ENCODE measurements at regions not wholly inside any gene's neighbourhood (a gene's known extent, or its start where the extent isn't known, plus 50 kb on each side); places are given as distances from the start of the nearest gene placed in this dataset.

- Histone ChIP-seq H3K9ac (no peak overlapping the region), H3K27me3 (ENCODE audit: control insufficient read depth, insufficient read depth, low read length) (no peaks in the 10 kb centered on the region), H3K9me3 (ENCODE audit: control insufficient read depth, low read length) (no peaks in the 10 kb centered on the region), H3K4me2 (ENCODE audit: low read length) (no peak overlapping the region), H3K4me3 (ENCODE audit: low read depth, low read length) (no peak overlapping the region), H3K79me2 (no peaks in the 10 kb centered on the region), H3K36me3 (ENCODE audit: control insufficient read depth, insufficient read depth, low read length) (no peaks in the 10 kb centered on the region), H3K27ac (no peak overlapping the region), H2AFZ (no peak overlapping the region), H3K4me1 (no peaks in the 10 kb centered on the region)
- TF ChIP-seq CTCF (IDR thresholded peaks at IDR 0.05) = no peak
These were observed 424.8 kb upstream of the TPM1 start for GRCh38 chr15:62617741-62618140.

DNA sequence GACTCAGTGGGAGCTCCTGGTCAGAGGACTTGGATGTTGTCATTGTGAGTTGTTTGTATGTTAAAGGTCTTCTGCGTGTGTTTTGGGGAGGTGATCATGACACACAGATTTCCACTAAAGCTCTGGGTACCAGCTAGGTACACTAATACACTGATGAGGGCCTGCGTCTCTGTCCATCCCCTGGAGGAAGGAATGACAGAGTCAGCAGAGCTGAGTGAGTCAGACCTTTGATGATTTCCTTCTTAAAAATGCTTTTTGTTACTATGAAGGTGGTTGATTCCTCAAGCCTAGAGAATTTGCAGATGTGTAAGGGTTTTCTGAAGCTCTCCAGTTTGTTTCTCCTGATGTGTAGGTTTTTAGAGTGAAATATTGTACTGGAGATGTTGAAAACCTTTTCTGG is 424.1 kb upstream of the TPM1 start:
- no peaks in the 10 kb centered on the region for H3K79me2 ChIP-seq
- H3K9me3 ChIP-seq (ENCODE audit: control insufficient read depth, low read length) = no peaks in the 10 kb centered on the region
- H3K4me2 ChIP-seq (ENCODE audit: low read length) = no peak overlapping the region
- H3K9ac ChIP-seq = no peak overlapping the region
- H3K36me3 ChIP-seq (ENCODE audit: control insufficient read depth, insufficient read depth, low read length) = no peaks in the 10 kb centered on the region
- no peaks in the 10 kb centered on the region for H3K4me1 ChIP-seq
- no peak overlapping the region for H2AFZ ChIP-seq
- TF ChIP-seq CTCF (IDR thresholded peaks at IDR 0.05) = no peak
- no peak overlapping the region for H3K4me3 ChIP-seq (ENCODE audit: low read depth, low read length)
- no peaks in the 10 kb centered on the region for H3K27me3 ChIP-seq (ENCODE audit: control insufficient read depth, insufficient read depth, low read length)
- H3K27ac ChIP-seq = no peak overlapping the region

GRCh38 chr15:62618846-62619504 is 423.6 kb upstream of the TPM1 start:
- no peak overlapping the region for H3K9ac ChIP-seq
- no peaks in the 10 kb centered on the region for H3K4me1 ChIP-seq
- H3K27me3 ChIP-seq (ENCODE audit: control insufficient read depth, insufficient read depth, low read length) = no peaks in the 10 kb centered on the region
- no peak overlapping the region for H2AFZ ChIP-seq
- H3K36me3 ChIP-seq (ENCODE audit: control insufficient read depth, insufficient read depth, low read length) = no peaks in the 10 kb centered on the region
- H3K4me3 ChIP-seq (ENCODE audit: low read depth, low read length) = no peak overlapping the region
- H3K79me2 ChIP-seq = no peaks in the 10 kb centered on the region
- no peak overlapping the region for H3K4me2 ChIP-seq (ENCODE audit: low read length)
- no peak overlapping the region for H3K27ac ChIP-seq
- H3K9me3 ChIP-seq (ENCODE audit: control insufficient read depth, low read length) = no peaks in the 10 kb centered on the region
- no peak for TF ChIP-seq CTCF (IDR thresholded peaks at IDR 0.05)

DNA sequence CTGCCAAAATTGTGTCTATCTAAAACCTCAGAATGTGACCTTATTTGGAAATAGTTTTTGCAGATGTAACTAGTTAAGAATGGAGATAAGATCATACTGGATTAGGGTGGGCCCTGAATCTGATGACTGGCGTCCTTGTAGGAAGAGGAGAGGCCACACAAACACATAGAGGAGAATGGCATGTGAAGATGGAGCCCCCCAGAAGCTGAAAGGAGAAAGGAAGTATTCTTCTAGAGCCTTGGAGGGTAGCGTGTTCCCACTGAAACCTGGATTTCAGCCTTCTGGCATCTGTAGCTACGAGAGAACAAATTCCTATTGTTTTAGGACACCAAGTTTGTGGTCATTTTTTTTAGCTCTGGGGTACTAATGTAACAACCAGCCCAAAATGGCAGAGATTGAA is 423.0 kb upstream of the TPM1 start:
- H3K27ac ChIP-seq = no peak overlapping the region
- H3K9ac ChIP-seq = no peak overlapping the region
- no peaks in the 10 kb centered on the region for H3K36me3 ChIP-seq (ENCODE audit: control insufficient read depth, insufficient read depth, low read length)
- H3K27me3 ChIP-seq (ENCODE audit: control insufficient read depth, insufficient read depth, low read length) = no peaks in the 10 kb centered on the region
- H3K4me3 ChIP-seq (ENCODE audit: low read depth, low read length) = no peak overlapping the region
- no peaks in the 10 kb centered on the region for H3K4me1 ChIP-seq
- H3K9me3 ChIP-seq (ENCODE audit: control insufficient read depth, low read length) = no peaks in the 10 kb centered on the region
- no peak overlapping the region for H2AFZ ChIP-seq
- no peaks in the 10 kb centered on the region for H3K79me2 ChIP-seq
- TF ChIP-seq CTCF (IDR thresholded peaks at IDR 0.05) = no peak
- no peak overlapping the region for H3K4me2 ChIP-seq (ENCODE audit: low read length)

GRCh38 chr15:62622775-62623174 is 419.8 kb upstream of the TPM1 start:
- Histone ChIP-seq H2AFZ (no peak overlapping the region), H3K4me3 (ENCODE audit: low read depth, low read length) (no peak overlapping the region), H3K4me1 (no peaks in the 10 kb centered on the region), H3K9me3 (ENCODE audit: control insufficient read depth, low read length) (no peaks in the 10 kb centered on the region), H3K27ac (no peak overlapping the region), H3K79me2 (no peaks in the 10 kb centered on the region), H3K4me2 (ENCODE audit: low read length) (no peak overlapping the region), H3K9ac (no peak overlapping the region), H3K36me3 (ENCODE audit: control insufficient read depth, insufficient read depth, low read length) (no peaks in the 10 kb centered on the region), H3K27me3 (ENCODE audit: control insufficient read depth, insufficient read depth, low read length) (no peaks in the 10 kb centered on the region)
- no peak for TF ChIP-seq CTCF (IDR thresholded peaks at IDR 0.05)
